Bone marrow (tissue), 2 donors: ENCODE measurements at regions not wholly inside any gene's neighbourhood (a gene's known extent, or its start where the extent isn't known, plus 50 kb on each side); places are given as distances from the start of the nearest gene placed in this dataset.

Experiments
- DNase-seq, 2 donors: peaks; one replicate each; lab custom pipeline; 2025; lab: John Stamatoyannopoulos, UW

GRCh38 chr4:144903953-144904711 is 193.9 kb downstream of the ANAPC10 start:
- DNase-seq: peak in 1 of 2 donors; percentile 3

DNA sequence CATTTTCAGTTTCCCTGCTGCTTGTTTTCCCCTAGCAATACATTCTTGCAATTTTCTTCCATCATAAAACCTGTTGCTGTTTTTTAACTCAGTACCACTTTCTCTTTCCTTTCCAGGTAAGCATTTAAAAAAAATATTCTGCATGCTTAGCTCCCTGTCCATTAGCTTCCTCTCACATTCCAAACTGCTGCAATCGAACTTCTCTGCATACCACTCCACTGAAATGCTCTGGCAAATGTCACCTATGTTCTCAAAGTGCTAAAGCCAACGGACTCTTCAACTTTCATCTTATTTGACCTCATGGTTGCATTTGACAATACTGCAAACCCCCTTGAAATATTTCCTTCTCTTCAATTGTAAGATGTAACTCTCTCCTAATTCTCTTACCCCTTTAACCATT is 192.7 kb downstream of the ANAPC10 start:
- no peak for DNase-seq

- DNase-seq: peak in 1 of 2 donors; percentile 56
Measured at GRCh38 chr4:144906181-144906925, 191.6 kb downstream of the ANAPC10 start.

DNA sequence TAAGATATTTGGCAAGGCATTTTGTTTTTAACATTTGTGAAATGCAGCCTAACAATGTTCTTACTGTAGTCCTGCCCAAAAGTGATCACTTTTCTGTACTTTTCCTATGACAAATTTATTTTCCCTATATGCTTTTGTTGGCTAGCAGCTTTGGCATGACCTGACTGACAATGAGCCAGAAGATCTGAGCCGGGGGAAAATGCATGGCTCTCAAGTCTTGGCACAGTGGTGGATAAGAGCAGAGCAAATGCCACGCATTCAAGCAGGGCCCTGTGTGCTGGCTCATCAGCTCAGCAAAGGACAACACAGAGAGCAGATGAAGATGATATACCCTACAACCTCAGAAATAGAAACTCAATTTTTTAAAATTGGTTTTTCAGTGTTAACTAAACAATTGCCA is 187.3 kb downstream of the ANAPC10 start:
- no peak for DNase-seq
